ENCODE measurements at regions not wholly inside any gene's neighbourhood (a gene's known extent, or its start where the extent isn't known, plus 50 kb on each side); places are given as distances from the start of the nearest gene placed in this dataset.

DNA sequence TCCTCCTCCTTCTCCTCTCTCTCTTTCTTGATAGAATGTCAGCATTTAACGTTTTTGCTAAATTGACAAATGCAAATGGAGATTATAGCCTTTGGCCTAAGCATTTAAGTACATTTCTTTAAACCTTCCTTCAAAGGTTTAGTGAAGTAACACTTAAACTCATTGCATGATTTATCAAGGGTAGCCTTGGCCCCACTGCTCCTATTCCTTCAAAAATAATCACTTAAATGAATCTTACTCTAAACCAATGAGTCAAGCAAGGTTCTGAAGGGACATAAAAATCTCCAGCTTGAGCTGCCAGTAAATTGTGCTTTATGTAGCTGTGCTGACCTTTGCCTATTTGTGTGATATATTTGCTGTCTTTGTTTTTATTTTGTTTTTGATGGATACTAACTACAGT, 358.5 kb upstream of the AKR1E2 start:
- TF ChIP-seq TAF1 (IDR thresholded peaks at IDR 0.05; ENCODE audit: low read depth) = no peak
- TF ChIP-seq EGR1 (IDR thresholded peaks at IDR 0.05) = no peak
- no peak for TF ChIP-seq FOXM1 (IDR thresholded peaks at IDR 0.05; ENCODE audit: borderline replicate concordance, low read depth)

All from Ishikawa (cell line).